T47D (cell line): ENCODE measurements at regions not wholly inside any gene's neighbourhood (a gene's known extent, or its start where the extent isn't known, plus 50 kb on each side); places are given as distances from the start of the nearest gene placed in this dataset.

Experiments used
- DNase-seq, 2 experiments: peaks; one replicate each; pipeline versions ENCODE4 v3.0.0 to v3.0.0-alpha.2; 2011 to 2012; ENCODE audit warnings: low read depth in 1 of 2, low spot score in 1 of 2
- JUND ChIP-seq: IDR thresholded peaks from 2 replicates; pipeline ENCODE4 v1.6.1; 2012; ENCODE audit warnings: low read depth
- in situ Hi-C: cut with HindIII; loops from 2 replicates; pipeline ENCODE4 v1.10.0; 2016; ENCODE audit warnings: low sequenced_read_pairs, low pct_unique_long_range_greater_than_20kb

DNA sequence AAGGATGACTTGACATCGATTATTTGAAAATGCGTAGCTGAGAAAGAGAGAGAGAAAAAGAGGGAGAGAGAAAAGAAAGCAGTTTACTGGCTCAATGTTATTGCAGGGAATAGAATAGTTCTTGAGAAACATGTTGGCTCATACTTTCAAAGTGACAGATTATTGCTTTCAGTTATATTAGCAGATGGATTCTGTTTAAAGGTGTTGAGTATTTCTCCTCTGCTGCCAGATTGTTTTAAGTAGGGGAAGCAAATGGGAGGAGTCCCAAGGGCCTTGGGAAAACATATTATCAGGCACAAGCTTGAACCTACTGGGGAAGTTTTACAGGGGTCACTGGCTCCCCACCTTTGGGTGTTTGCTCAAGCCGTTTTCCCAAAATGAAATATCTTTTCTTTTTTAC is 203.8 kb upstream of the SRRM4 start:
- TF ChIP-seq JUND, result no peak
- no peak for DNase-seq
- in situ Hi-C loops, result no loop called here

- TF ChIP-seq JUND, result no peak
- DNase-seq, result no peak
- in situ Hi-C loops, result no loop called here
Measured at GRCh38 chr12:118778077-118778476, 203.3 kb upstream of the SRRM4 start.

GRCh38 chr12:118780939-118781338 is 200.4 kb upstream of the SRRM4 start:
- no peak for TF ChIP-seq JUND
- in situ Hi-C loops, result no loop called here

GRCh38 chr12:118781692-118782091 is 199.6 kb upstream of the SRRM4 start:
- no peak for TF ChIP-seq JUND
- in situ Hi-C loops, result no loop called here
- DNase-seq, result no peak

More at GRCh38 chr12:118780939-118781338, 200.4 kb upstream of the SRRM4 start:
- DNase-seq, result no peak

DNA sequence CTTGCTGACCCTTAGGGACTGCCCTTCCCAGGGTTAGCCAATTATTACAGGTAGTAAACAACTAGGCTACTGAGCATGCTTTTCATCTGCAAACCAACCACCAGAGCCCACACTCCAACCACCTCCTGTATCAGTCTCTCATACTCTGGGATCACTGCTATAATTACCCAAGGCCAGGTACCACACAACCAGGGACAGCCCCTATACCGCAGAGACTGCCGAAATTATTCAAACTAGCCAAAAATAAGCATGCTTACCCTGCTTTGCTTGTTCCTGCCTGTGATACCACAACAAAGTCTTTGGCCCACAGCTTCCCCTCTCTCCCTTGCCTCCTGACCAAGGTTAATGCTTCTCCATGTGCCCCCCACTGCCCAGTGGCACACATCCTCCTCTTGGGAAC is 197.6 kb upstream of the SRRM4 start:
- in situ Hi-C loops, result no loop called here

GRCh38 chr12:118790578-118790977 is 190.8 kb upstream of the SRRM4 start:
- DNase-seq, result no peak
- in situ Hi-C loops, result no loop called here
- no peak for TF ChIP-seq JUND

More for the DNA sequence above, 197.6 kb upstream of the SRRM4 start:
- no peak for TF ChIP-seq JUND
- no peak for DNase-seq

- no peak for TF ChIP-seq JUND
- in situ Hi-C loops, result no loop called here
- DNase-seq, result no peak
Measured at GRCh38 chr12:118813778-118814357, 167.5 kb upstream of the SRRM4 start.

- no peak for TF ChIP-seq JUND
- in situ Hi-C loops, result no loop called here
- DNase-seq, result no peak
Measured at GRCh38 chr12:118816296-118816695, 165.0 kb upstream of the SRRM4 start.

GRCh38 chr12:118821386-118821925 is 159.9 kb upstream of the SRRM4 start:
- no peak for DNase-seq
- no peak for TF ChIP-seq JUND
- in situ Hi-C loops, result no loop called here

- TF ChIP-seq JUND, result no peak
- DNase-seq, result no peak
- in situ Hi-C loops, result no loop called here
Measured at GRCh38 chr12:118822512-118822911, 158.8 kb upstream of the SRRM4 start.

GRCh38 chr12:118827047-118827446 is 154.3 kb upstream of the SRRM4 start:
- no peak for DNase-seq
- no peak for TF ChIP-seq JUND
- in situ Hi-C loops, result no loop called here

DNA sequence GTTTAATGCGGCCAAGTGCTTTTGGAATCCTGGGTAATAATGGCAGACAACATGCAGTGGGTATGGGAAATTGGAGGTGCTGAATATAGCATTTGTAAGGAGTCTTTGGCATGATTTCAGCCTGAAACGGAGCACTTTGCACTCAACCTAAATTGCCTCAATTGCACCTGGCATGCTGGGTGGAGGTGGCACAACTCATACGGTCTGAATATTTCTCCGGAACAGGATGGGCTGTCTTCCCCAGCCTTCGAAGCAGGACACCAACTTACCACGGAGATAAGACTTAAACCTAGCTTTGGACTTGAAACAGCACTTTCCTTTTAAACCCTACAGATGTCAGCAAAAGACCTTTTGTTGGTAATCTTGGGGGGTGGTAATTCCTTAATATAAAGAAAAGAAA is 153.7 kb upstream of the SRRM4 start:
- TF ChIP-seq JUND, result no peak
- in situ Hi-C loops, result no loop called here
- no peak for DNase-seq

- in situ Hi-C loops, result no loop called here
- DNase-seq, result no peak
- no peak for TF ChIP-seq JUND
Measured at GRCh38 chr12:118830296-118830695, 151.0 kb upstream of the SRRM4 start.

DNA sequence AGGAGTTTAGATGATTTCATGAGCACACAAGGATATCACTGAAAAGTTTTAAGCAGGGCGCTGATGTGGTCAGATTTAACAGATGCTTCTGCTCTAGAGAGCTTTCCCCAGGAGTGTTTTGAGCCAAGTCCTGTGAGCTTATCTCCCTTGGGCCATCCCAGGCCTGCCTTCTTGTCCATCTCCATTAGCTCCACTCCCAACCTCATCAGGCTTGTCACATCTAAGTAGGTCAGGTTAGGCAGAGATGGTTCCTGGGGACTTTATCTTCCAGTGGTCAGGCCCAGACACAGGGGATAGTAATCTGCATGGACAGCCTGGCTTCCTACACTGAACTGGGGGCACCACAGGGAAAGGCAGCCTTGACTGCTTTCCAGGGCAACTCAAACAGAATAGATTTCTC is 145.4 kb upstream of the SRRM4 start:
- TF ChIP-seq JUND, result no peak
- in situ Hi-C loops, result no loop called here
- DNase-seq, result no peak
